RCC 7860 (cell line): ENCODE measurements at regions not wholly inside any gene's neighbourhood (a gene's known extent, or its start where the extent isn't known, plus 50 kb on each side); places are given as distances from the start of the nearest gene placed in this dataset.
"Not testable (repeated sequence)": the region's sequence is repeated elsewhere in the genome, so short reads cannot be mapped to it uniquely, and the experiment has no call there.

Source experiments
- DNase-seq: peaks from one replicate; pipeline ENCODE4 v3.0.0-alpha.2; 2015; ENCODE audit warnings: low spot score
- FAIRE-seq: peaks from 2 replicates; lab custom pipeline; 2012; peaks lifted over from hg19 to GRCh38; lab: Jason Lieb, UNC

GRCh38 chr4:57374866-57375595 is 264.8 kb upstream of the IGFBP7 start:
- FAIRE-seq (no peak), DNase-seq (no peak)

GRCh38 chr4:57373991-57374390 is 263.8 kb upstream of the IGFBP7 start:
- FAIRE-seq = no peak
- DNase-seq = no peak

- FAIRE-seq = no peak
- no peak for DNase-seq
Measured at GRCh38 chr4:57371671-57372070, 261.5 kb upstream of the IGFBP7 start.

- DNase-seq (no peak), FAIRE-seq (no peak)
Measured at GRCh38 chr4:57370691-57371090, 260.5 kb upstream of the IGFBP7 start.

- no peak for FAIRE-seq
Measured at GRCh38 chr4:57369446-57369845, 259.3 kb upstream of the IGFBP7 start.

GRCh38 chr4:57364255-57364654 is 254.1 kb upstream of the IGFBP7 start:
- FAIRE-seq = no peak
- no peak for DNase-seq

More at GRCh38 chr4:57369446-57369845, 259.3 kb upstream of the IGFBP7 start:
- no peak for DNase-seq

GRCh38 chr4:57363346-57363745 is 253.2 kb upstream of the IGFBP7 start:
- FAIRE-seq (no peak), DNase-seq (no peak)

- no peak for DNase-seq
- no peak for FAIRE-seq
Measured at GRCh38 chr4:57360681-57361080, 250.5 kb upstream of the IGFBP7 start.

GRCh38 chr4:57355101-57355665 is 245.0 kb upstream of the IGFBP7 start:
- no peak for FAIRE-seq
- DNase-seq = no peak

- DNase-seq = no peak
- no peak for FAIRE-seq
Measured at GRCh38 chr4:57351731-57352130, 241.5 kb upstream of the IGFBP7 start.

- DNase-seq = no peak
- no peak for FAIRE-seq
Measured at GRCh38 chr4:57344296-57344695, 234.1 kb upstream of the IGFBP7 start.

GRCh38 chr4:57342411-57342810 is 232.2 kb upstream of the IGFBP7 start:
- FAIRE-seq = no peak
- DNase-seq = no peak

- not testable (repeated sequence) for DNase-seq, FAIRE-seq
Measured at GRCh38 chr4:57338861-57339260, 228.7 kb upstream of the IGFBP7 start.

GRCh38 chr4:57333684-57334083 is 223.5 kb upstream of the IGFBP7 start:
- DNase-seq (no peak), FAIRE-seq (no peak)

GRCh38 chr4:57331959-57332358 is 221.8 kb upstream of the IGFBP7 start:
- no peak for FAIRE-seq
- no peak for DNase-seq

GRCh38 chr4:57329279-57329678 is 219.1 kb upstream of the IGFBP7 start:
- DNase-seq = no peak
- no peak for FAIRE-seq

- no peak for FAIRE-seq
- no peak for DNase-seq
Measured at GRCh38 chr4:57324673-57325307, 214.6 kb upstream of the IGFBP7 start.

GRCh38 chr4:57320849-57321248 is 210.7 kb upstream of the IGFBP7 start:
- DNase-seq (no peak), FAIRE-seq (no peak)

GRCh38 chr4:57320217-57320616 is 210.0 kb upstream of the IGFBP7 start:
- DNase-seq (no peak), FAIRE-seq (no peak)

GRCh38 chr4:57318703-57319102 is 208.5 kb upstream of the IGFBP7 start:
- DNase-seq (no peak), FAIRE-seq (no peak)

- no peak for DNase-seq
- no peak for FAIRE-seq
Measured at GRCh38 chr4:57314636-57315035, 204.5 kb upstream of the IGFBP7 start.

GRCh38 chr4:57312296-57312695 is 202.1 kb upstream of the IGFBP7 start:
- DNase-seq = no peak
- FAIRE-seq = no peak
